GM18858 (cell line): ENCODE measurements at regions not wholly inside any gene's neighbourhood (a gene's known extent, or its start where the extent isn't known, plus 50 kb on each side); places are given as distances from the start of the nearest gene placed in this dataset.

ENCODE experiments used
- ATAC-seq: cut with Tn5 transposase; IDR thresholded peaks from one replicate; pipeline ENCODE4 v1.9.1; 2021; ENCODE audit not compliant: unreplicated experiment

GRCh38 chr3:70582803-70583202 lies 270.4 kb upstream of the MDFIC2 start:
- ATAC-seq = no peak

GRCh38 chr3:70580021-70580420 lies 267.6 kb upstream of the MDFIC2 start:
- no peak for ATAC-seq

- ATAC-seq = no peak
Measured at GRCh38 chr3:70571696-70572095, 259.3 kb upstream of the MDFIC2 start.

GRCh38 chr3:70570584-70570983 lies 258.1 kb upstream of the MDFIC2 start:
- ATAC-seq = no peak

GRCh38 chr3:70568626-70569025 lies 256.2 kb upstream of the MDFIC2 start:
- ATAC-seq = no peak

GRCh38 chr3:70565861-70566260 lies 253.4 kb upstream of the MDFIC2 start:
- ATAC-seq = no peak

- no peak for ATAC-seq
Measured at GRCh38 chr3:70564552-70564951, 252.1 kb upstream of the MDFIC2 start.

- ATAC-seq = no peak
Measured at GRCh38 chr3:70561796-70562195, 249.4 kb upstream of the MDFIC2 start.

- ATAC-seq = no peak
Measured at GRCh38 chr3:70558956-70559355, 246.5 kb upstream of the MDFIC2 start.

GRCh38 chr3:70557976-70558375 lies 245.5 kb upstream of the MDFIC2 start:
- ATAC-seq = no peak

- ATAC-seq = no peak
Measured at GRCh38 chr3:70556056-70556455, 243.6 kb upstream of the MDFIC2 start.

- ATAC-seq = no peak
Measured at GRCh38 chr3:70554170-70554569, 241.7 kb upstream of the MDFIC2 start.

- peak; percentile 65 for ATAC-seq
Measured at GRCh38 chr3:70550723-70551319, 238.4 kb upstream of the MDFIC2 start.

GRCh38 chr3:70546679-70547078 lies 234.2 kb upstream of the MDFIC2 start:
- no peak for ATAC-seq

GRCh38 chr3:70543493-70543892 lies 231.1 kb upstream of the MDFIC2 start:
- no peak for ATAC-seq

- no peak for ATAC-seq
Measured at GRCh38 chr3:70539908-70540307, 227.5 kb upstream of the MDFIC2 start.

- ATAC-seq = no peak
Measured at GRCh38 chr3:70532806-70533205, 220.4 kb upstream of the MDFIC2 start.

- ATAC-seq = no peak
Measured at GRCh38 chr3:70531838-70532489, 219.5 kb upstream of the MDFIC2 start.

- ATAC-seq = no peak
Measured at GRCh38 chr3:70531063-70531657, 218.7 kb upstream of the MDFIC2 start.

- no peak for ATAC-seq
Measured at GRCh38 chr3:70530626-70531025, 218.2 kb upstream of the MDFIC2 start.

- ATAC-seq = no peak
Measured at GRCh38 chr3:70527026-70527425, 214.6 kb upstream of the MDFIC2 start.

GRCh38 chr3:70519913-70520659 lies 207.6 kb upstream of the MDFIC2 start:
- no peak for ATAC-seq
